CD4-positive, alpha-beta T cell treated with Interleukin-10 for 1 hour (primary cell): ENCODE measurements at regions not wholly inside any gene's neighbourhood (a gene's known extent, or its start where the extent isn't known, plus 50 kb on each side); places are given as distances from the start of the nearest gene placed in this dataset.

Source experiments
- DNase-seq: peaks from one replicate; pipeline ENCODE4 v3.0.0-alpha.2; 2020

GRCh38 chr1:221637641-221638041, 104.2 kb downstream of the DUSP10 start:
- no peak for DNase-seq

GRCh38 chr1:221638595-221638994, 103.3 kb downstream of the DUSP10 start:
- DNase-seq: no peak

- no peak for DNase-seq
These were observed 100.1 kb downstream of the DUSP10 start for GRCh38 chr1:221641811-221642210.

GRCh38 chr1:221643404-221644144, 98.3 kb downstream of the DUSP10 start:
- no peak for DNase-seq

GRCh38 chr1:221644145-221644448, 97.8 kb downstream of the DUSP10 start:
- no peak for DNase-seq

- no peak for DNase-seq
These were observed 97.1 kb downstream of the DUSP10 start for GRCh38 chr1:221644663-221645258.

- no peak for DNase-seq
These were observed 93.7 kb downstream of the DUSP10 start for GRCh38 chr1:221648201-221648600.
